GM12878 (cell line): ENCODE measurements at regions not wholly inside any gene's neighbourhood (a gene's known extent, or its start where the extent isn't known, plus 50 kb on each side); places are given as distances from the start of the nearest gene placed in this dataset.
A peak's percentile ranks its signal among the peaks of the same experiment; 100 is the strongest.
"Not testable (repeated sequence)": the region's sequence is repeated elsewhere in the genome, so short reads cannot be mapped to it uniquely, and the experiment has no call there.

Source experiments
- ATAC-seq: fragments of 200-7000 bp; cut with Tn5 transposase; 3 replicates; pipeline ENCODE4 v1.9.1; 2020; ENCODE audit warnings: mild to moderate bottlenecking, moderate library complexity
- BruUV-seq: library from RNA; stranded (reverse); fragments of 400-500 nt; replicated peaks from 2 replicates; lab custom pipeline; 2021; lab: Mats Ljungman, UMichigan
- CTCF ChIA-PET: fragments of 300-600 bp; sonication (Branson Sonifier 250); formaldehyde crosslinking; extraction: SDS; loops from one replicate; lab custom pipeline; 2021; ENCODE audit warnings: inconsistent platforms; lab: Yijun Ruan, JAX
- POLR2A ChIA-PET: fragments of 350-600 bp; formaldehyde crosslinking; extraction: SDS; loops from one replicate; lab custom pipeline; 2021; ENCODE audit warnings: inconsistent platforms; lab: Charles Lee
- RAD21 ChIA-PET: fragments of 300-600 bp; sonication (Branson Sonifier 250); formaldehyde crosslinking; loops from one replicate; lab custom pipeline; 2023; ENCODE audit warnings: antibody characterized with exemption; ENCODE audit not compliant: unreplicated experiment; lab: Charles Lee
- SMC1A ChIA-PET: fragments of 300-600 bp; sonication (Branson Sonifier 250); formaldehyde crosslinking; loops from one replicate; lab custom pipeline; 2023; ENCODE audit not compliant: unreplicated experiment, uncharacterized antibody; lab: Charles Lee
- DNase-seq: peaks from one replicate; pipeline ENCODE4 v3.0.0-alpha.2; 2011; ENCODE audit warnings: low read depth, low spot score
- FAIRE-seq: peaks from 3 replicates; lab custom pipeline; 2011; peaks lifted over from hg19 to GRCh38; lab: Jason Lieb, UNC
- H2AFZ ChIP-seq: 2 replicates; pipeline ENCODE4 v1.6.0; 2011; ENCODE audit warnings: low read depth, low read length, control low read depth; ENCODE audit not compliant: control insufficient read depth
- H3K27ac ChIP-seq: 2 replicates; pipeline ENCODE4 v1.5.1; 2011; ENCODE audit warnings: control low read depth; ENCODE audit not compliant: control insufficient read depth, insufficient read depth
- H3K27me3 ChIP-seq, 2 experiments: replicated peaks in 1 of 2; 2 replicates each; pipeline versions ENCODE4 v1.6.0 to v1.6.1; 2011; ENCODE audit warnings: low read length in 1 of 2; ENCODE audit not compliant: control insufficient read depth in 2 of 2, insufficient read depth in 2 of 2
- H3K36me3 ChIP-seq, 2 experiments: 2 replicates each; pipeline ENCODE4 v1.5.1; 2011; ENCODE audit warnings: low read length in 1 of 2; ENCODE audit not compliant: control insufficient read depth in 2 of 2, insufficient read depth in 2 of 2
- H3K4me1 ChIP-seq: 2 replicates; pipeline ENCODE4 v1.6.1; 2011; ENCODE audit warnings: mild to moderate bottlenecking, low read length, moderate library complexity, mixed read lengths; ENCODE audit not compliant: control insufficient read depth, insufficient read depth
- H3K4me2 ChIP-seq: 2 replicates; pipeline ENCODE4 v1.6.0; 2011; ENCODE audit warnings: control low read depth; ENCODE audit not compliant: control insufficient read depth, insufficient read depth
- H3K4me3 ChIP-seq: fragments of 200-600 bp; sonication (generic); 2 replicates; pipeline ENCODE4 v1.5.1; 2016
- H3K79me2 ChIP-seq: 2 replicates; pipeline ENCODE4 v1.6.0; 2011; ENCODE audit warnings: low read length; ENCODE audit not compliant: control insufficient read depth, insufficient read depth
- H3K9ac ChIP-seq: 2 replicates; pipeline ENCODE4 v1.8.0; 2011; ENCODE audit warnings: low read length, control low read depth, mixed read lengths; ENCODE audit not compliant: control insufficient read depth, insufficient read depth
- H3K9me3 ChIP-seq: replicated peaks from 3 replicates; pipeline ENCODE4 v1.5.1; 2011; ENCODE audit warnings: mild to moderate bottlenecking, low read length; ENCODE audit not compliant: control insufficient read depth, insufficient read depth
- H4K20me1 ChIP-seq: 2 replicates; pipeline ENCODE4 v1.6.0; 2011; ENCODE audit not compliant: control insufficient read depth, insufficient read depth
- RAD51 ChIP-seq: fragments of 450-650 bp; IDR thresholded peaks from 2 replicates; pipeline ENCODE4 v1.6.1; 2016; ENCODE audit warnings: moderate library complexity, mild to moderate bottlenecking, inconsistent platforms
- WGBS: methylation state at CpG from one replicate; pipeline ENCODE4 v1.1.6; 2016; ENCODE audit warnings: low lambda C conversion rate; ENCODE audit not compliant: insufficient replicate concordance, insufficient coverage; ENCODE audit errors: missing lambda C conversion rate; 5-methylcytosine and 5-hydroxymethylcytosine counted together
- in situ Hi-C: fragments of 300-500 bp; cut with MboI; formaldehyde crosslinking; loops from 9 replicates; pipeline ENCODE4 v1.14.3; 2018; ENCODE audit warnings: mixed read lengths
- intact Hi-C: fragments of 100-400 bp; cut with micrococcal nuclease; formaldehyde crosslinking; loops from one replicate; pipeline ENCODE4 v1.14.2; 2022; ENCODE audit not compliant: unreplicated experiment

GRCh38 chr3:80727561-80727960 lies 959.8 kb upstream of the ROBO1 start:
- FAIRE-seq, in situ Hi-C loops, H3K9me3 ChIP-seq, H3K36me3 ChIP-seq, BruUV-seq, RAD21 ChIA-PET, POLR2A ChIA-PET, DNase-seq, H3K79me2 ChIP-seq, H3K27me3 ChIP-seq, H3K4me2 ChIP-seq, H2AFZ ChIP-seq, H3K4me1 ChIP-seq, intact Hi-C loops, ATAC-seq, H3K27ac ChIP-seq, H3K9ac ChIP-seq, H4K20me1 ChIP-seq, SMC1A ChIA-PET, H3K4me3 ChIP-seq, CTCF ChIA-PET: not testable (repeated sequence)
- 44% methylated on average over 3 of the region's 3 CpGs for WGBS
- TF ChIP-seq RAD51: peak; percentile 44; the same call in 1 of the 2 replicates

- H3K36me3 ChIP-seq, FAIRE-seq, H4K20me1 ChIP-seq, in situ Hi-C loops, POLR2A ChIA-PET, CTCF ChIA-PET, H3K9me3 ChIP-seq, H3K27ac ChIP-seq, H2AFZ ChIP-seq, H3K9ac ChIP-seq, H3K27me3 ChIP-seq, ATAC-seq, H3K4me1 ChIP-seq, DNase-seq, H3K79me2 ChIP-seq, RAD21 ChIA-PET, SMC1A ChIA-PET, BruUV-seq, H3K4me3 ChIP-seq, H3K4me2 ChIP-seq: not testable (repeated sequence)
- intact Hi-C loops: loop anchor here (10.0 kb wide), 1 partner anchor 65 kb away; no protein-coding TSS in a partner anchor
- 41% methylated on average over 5 of the region's 5 CpGs for WGBS
These were observed 942.0 kb upstream of the ROBO1 start for GRCh38 chr3:80709597-80710322.
